GM21529 (cell line): ENCODE measurements at regions not wholly inside any gene's neighbourhood (a gene's known extent, or its start where the extent isn't known, plus 50 kb on each side); places are given as distances from the start of the nearest gene placed in this dataset.
"Not testable (repeated sequence)": the region's sequence is repeated elsewhere in the genome, so short reads cannot be mapped to it uniquely, and the experiment has no call there.

Source experiments
- ATAC-seq: cut with Tn5 transposase; IDR thresholded peaks from one replicate; pipeline ENCODE4 v1.9.1; 2021; ENCODE audit not compliant: unreplicated experiment

DNA sequence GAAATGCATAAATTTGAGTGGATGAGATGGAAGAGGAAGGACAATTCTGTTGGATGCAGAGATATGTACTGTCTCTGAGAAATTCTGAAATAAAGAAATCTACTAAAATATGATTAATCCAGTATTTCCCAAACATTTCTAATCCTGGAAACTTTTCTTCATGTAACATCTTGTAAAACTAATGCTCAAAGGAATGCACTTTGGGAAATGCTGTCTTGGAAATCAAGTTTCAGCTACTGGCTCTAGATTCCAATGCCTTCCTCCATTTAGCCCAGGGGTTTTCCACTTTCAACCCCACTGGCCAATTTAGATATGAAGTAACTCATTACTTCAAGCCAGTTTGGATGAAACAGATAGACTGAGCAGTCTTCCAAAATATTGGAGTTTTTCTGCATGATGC, 355.1 kb downstream of the TXNL1 start:
- ATAC-seq, result no peak

DNA sequence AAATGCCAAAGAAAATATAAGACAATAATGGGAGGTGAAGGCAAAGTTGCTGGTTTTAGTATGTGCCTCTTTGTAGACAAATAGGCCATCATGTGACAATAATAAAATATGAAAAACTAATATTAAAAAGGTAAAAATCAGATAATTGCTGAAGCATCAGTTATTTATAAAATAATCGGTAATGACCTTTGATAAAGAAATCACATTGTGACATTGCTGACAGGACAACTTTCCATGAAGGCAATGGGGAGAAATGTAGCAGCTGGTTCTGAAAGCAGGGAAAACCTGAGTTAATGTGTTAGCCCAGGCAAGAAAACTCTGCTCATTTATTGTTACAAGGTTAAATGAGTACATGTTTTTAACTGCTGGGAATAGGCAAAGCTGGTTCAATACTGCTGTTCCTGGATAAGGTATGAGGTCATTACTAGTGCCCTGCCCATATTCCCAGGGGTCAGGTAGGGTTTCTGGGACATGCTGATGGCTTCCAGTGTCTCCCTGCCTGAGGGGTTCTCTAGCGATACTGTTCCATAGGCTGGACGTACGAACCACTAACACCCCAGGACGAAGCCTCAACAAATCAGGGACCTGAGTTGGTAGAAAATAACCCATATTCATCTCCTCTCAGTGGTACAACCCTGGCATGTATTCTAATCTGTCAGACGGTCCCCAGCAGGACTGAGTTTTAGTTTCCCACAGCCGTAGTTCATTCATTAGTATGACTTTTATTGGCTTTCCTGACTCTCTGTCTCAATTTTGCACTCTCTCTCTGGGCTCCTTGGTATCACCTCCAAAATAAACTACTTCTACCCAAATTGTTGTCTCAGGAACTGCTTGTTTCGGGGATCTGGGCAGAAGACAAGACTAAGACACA, 355.9 kb downstream of the TXNL1 start:
- no peak for ATAC-seq

DNA sequence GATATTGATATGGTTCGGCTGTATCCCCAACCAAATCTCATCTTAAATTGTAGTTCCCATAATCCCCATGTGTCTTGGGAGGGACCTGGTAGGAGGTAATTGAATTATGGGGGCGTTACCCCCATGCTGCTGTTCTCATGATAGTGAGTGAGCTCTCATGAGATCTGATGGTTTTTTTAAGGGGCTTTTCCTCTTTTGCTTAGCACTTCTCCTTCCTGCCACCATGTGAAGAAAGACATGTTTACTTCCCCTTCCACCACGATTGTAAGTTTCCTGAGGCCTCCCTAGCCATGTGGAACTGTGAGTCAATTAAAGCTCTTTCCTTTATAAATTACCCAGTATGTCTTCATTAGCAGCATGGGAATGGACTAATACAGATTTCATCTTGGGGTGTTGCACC, 358.6 kb downstream of the TXNL1 start:
- not testable (repeated sequence) for ATAC-seq

DNA sequence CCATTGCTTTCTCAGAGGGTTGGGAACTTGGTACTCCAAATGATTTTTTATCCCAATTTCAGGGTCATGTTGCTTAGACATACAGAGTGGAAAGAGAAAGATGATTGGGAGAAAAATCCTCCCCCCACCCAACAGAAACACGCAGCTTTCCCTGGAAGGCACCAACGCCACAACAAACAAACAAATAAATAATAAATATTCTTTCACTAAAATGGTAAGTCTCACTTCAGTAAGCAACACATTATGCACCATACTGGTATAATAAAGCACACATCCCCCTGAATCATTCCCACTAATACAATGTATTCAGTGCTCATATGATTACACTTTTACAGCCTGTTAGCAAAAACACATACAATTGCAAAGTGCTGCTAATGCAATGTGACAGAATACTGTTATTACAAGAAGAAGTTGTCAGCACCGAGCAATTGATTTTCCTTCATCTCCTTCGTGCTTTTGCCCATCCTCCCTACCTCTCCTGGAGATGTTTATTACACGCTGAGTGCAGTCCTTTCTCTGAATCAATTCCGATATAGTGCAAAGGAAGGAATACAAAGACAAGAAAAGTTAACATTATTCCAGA, 359.9 kb downstream of the TXNL1 start:
- no peak for ATAC-seq

DNA sequence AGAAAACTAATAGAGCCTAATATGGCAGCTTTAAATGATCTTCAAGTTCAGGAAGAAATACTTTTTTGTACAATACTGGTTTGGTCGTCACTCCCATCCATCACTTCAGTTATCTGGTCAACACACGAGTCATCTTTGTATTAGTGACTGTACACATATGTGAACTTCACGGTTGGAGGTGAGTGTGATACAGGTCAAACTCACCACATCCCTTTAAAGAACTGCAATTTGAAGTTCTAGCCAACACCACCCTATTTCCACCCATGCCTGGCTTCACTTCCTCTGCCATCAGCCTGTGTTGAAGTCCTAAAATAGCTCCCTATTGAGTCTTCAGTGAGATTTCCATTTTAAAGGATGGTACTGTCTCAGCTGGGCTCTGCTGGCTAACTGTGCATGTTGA, 361.9 kb downstream of the TXNL1 start:
- no peak for ATAC-seq

DNA sequence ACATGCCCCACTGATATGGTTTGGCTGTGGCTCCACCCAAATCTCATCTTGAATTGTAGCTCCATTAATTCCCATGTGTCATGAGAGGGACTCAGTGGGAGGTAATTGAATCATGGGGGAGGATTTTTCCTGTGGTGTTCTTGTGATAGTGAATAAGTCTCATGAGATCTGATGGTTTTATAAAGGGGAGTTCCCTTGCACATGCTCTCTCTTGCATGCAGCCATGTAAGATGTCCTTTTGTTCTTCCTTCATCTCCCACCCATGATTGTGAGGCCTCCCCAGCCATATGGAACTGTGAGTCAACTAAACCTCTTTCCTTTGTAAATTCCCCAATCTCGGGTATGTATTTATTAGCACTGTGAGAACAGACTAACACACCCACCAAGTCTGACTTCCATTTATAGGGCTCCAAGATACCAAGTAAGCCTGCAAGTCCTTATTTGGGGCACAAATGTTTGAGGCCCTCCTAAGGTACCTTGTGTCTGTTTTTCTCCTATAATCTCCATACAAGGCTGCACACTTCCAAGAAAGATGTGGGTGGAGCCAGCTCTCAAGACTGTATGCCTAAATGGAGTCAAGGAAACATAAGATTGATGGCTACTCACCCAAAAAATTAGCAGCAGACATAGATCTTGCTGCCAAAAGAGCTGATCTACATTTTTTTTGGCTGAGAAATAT, 364.7 kb downstream of the TXNL1 start:
- ATAC-seq, result no peak

DNA sequence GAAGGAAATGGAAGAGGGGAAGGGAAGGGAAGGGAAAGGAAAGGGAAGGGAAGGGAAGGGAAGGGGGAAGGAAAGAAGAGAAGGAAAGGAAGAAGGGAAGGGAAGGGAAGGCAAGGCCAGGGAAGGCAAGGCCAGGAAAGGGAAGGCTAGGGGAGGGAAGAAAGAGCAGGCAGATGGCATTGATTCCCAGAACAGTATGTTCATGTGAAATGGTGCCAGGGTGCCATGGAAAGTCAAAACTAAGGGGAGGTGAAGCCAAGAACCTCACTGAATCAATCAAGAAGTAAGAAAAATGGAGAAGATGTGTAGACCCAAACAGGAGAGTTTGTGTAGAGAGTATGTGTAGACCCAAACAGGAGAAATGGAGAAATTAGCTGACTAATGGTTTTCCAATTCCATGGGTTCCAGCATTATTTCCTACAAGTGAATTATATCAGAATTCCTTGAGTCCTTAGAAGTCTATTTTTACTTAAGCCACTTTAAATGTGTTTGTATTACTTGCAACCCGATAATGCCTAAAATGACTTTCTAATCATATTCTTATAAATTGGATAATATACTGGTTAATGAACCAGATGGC, 367.6 kb downstream of the TXNL1 start:
- no peak for ATAC-seq

DNA sequence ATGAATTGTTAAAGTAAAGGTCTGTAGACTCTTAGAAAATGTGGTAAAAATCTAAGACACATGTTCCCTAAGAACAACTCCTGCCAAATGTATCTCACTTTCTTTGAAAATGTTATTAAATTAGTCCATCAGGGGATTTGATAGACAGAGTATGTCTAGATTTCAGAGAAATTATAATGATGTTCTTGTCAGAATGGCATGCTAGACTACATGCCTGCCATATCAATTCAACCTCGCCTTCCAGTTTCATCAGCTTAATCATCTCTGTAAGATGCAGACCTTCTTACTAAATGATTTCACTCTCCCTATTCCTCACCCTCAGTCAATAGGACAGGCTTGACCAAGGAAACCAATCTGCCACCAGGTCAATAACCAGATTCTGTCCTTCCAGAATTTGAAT, 368.4 kb downstream of the TXNL1 start:
- no peak for ATAC-seq

DNA sequence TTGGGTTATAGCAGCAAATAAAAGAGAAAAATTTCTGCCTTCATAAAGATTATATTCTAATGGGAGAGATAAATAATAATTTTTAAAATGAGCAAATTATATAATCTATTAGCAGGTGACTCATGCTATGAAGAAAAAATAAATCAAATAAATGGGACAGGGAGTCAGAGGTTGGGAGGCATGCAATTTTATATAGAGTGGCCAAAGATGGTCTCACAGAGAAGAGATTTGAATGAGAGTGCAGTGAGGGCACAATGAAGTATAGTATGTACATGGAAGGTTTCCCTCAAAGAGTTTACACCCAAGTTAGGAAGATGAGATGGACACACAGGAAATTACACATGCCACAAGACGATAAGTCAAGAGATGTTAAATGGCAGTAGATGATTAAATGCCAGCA, 369.4 kb downstream of the TXNL1 start:
- no peak for ATAC-seq

DNA sequence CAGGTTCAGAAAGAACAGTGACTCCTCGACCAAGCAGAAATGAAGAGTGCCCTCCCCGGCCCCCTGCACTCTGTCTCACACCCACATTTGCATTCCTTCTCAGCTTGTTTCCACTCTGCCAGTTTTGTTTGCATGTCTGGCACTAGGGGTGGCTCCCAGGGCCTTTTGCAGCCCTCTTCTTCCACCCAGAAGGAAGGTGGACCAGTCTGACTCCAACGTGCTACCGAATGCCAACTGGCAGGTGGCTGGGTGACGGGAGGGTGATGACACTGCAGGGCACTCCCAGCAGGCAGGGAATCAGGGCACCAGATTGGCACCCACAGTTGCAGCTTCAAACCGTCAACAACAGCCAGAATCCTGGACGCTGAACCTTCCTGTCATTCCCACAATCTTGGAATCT, 371.1 kb downstream of the TXNL1 start:
- no peak for ATAC-seq

DNA sequence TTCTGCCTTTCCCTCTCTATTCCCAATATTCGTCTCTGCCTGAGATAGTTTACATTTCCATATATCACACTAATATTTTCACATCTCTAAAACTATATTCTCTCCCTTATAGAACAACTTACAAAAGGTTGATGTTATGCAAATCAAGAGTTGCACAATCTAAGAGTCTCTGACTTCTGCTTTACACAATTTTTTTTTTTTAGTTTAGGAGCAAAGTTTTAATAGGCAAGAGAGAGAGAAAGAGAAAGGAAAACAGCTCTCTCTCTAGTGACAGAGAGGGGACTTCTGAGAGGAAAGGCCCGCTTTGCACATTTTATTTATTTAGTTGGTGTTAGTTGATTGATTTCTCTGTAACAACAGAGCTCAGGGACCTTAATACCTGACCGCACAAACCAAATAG, 380.2 kb downstream of the TXNL1 start:
- no peak for ATAC-seq

DNA sequence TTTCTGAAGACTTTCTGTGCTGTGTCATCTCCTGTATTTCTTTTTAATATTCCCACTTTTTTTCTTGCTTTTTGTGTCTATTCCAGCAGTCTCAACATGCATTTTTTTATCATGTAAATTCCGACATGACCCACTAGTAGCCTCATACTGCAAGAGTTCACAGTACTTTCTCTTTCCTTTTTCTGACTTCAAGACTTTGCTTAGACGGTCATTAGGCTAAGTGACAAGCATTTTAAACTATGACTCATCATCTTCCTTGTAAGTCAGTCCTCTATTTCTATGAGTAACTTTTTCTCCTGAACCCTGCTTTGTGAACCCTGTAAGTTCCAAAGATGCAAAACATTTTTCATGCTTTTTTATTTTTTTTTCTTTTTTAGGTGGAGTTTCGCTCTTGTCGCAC, 381.2 kb downstream of the TXNL1 start:
- ATAC-seq, result peak; percentile 97

DNA sequence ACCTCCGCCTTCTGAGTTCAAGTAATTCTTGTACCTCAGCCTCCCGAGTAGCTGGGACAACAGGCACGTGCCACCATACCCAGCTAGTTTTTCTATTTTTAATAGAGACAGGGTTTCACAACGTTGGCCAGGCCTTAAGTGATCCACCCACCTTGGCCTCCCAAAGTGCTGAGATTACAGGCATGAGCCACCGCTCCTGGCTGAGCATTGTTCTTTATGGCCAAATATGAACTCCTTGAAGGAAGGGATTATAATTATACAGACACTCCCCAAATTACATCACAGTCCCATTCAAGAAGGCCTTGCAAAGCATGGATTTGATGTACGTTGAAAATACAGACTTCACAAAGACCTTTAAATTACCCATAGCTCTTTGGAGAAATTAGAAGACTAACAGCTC, 381.7 kb downstream of the TXNL1 start:
- ATAC-seq, result no peak

DNA sequence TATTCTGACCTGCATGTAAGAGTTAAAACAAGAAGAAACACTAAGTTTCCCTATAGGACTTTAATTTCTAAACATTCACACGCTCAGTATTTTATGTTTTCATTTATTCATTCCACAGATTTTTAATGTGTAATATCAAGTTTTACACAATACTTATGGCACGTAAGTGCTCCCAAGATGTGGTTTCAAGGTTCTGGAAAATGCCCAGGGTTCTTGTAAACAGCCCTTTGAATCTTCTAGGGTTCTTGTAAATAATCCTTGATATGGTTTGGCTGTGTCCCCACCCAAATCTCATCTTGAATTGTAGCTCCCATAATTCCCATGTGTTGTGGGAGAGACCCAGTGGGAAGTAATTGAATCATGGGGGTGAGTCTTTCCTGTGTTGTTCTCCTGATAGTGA, 383.0 kb downstream of the TXNL1 start:
- ATAC-seq, result no peak

DNA sequence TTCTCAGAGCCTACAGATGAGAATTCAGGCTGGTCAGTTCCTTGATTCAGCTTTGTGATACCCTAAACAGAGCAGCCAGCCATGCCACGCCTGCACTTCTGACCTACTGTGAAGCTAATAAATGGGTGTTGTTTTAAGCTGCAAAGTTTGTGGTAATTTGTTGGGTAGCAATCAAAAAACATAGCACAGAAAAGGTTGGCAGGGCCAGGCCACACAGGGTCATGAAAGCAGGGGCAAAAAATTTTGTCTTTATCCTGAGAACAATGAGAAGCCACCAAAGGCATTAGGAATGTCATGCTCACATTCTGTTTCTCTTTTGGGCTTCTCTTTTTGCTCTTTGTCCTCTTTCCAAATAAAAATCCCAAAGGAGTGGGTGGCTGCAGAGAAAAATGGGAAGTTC, 385.9 kb downstream of the TXNL1 start:
- no peak for ATAC-seq

DNA sequence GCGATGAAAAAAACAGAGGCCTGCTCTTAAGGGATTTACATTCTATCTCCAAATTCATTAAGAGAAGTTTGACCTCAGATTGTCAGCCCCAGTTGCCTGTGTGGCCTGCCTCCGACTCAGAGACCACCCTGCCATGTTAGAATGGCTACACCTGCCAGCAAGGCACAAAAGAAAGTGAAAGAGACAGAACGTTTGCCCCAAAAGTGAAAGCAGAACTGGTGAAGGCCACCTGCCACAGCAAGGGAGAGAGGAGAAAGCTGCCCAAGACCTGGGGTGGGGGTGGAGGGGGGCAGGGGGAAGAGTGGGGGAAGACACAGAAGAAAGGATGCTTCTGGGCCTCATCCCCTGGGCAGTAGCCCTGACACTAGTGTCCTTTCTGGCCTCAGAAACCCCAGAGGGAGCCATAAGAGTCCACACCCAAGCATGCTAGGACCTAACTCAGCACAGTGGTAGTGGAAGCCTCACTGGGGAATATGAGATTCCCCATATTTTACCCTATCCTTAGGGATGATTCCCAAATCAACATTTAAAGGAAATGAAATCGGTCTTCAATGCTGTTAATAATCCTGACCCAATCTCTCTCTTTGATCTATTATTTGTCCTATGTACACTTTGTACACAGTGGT, 389.7 kb downstream of the TXNL1 start:
- peak; percentile 99 for ATAC-seq

DNA sequence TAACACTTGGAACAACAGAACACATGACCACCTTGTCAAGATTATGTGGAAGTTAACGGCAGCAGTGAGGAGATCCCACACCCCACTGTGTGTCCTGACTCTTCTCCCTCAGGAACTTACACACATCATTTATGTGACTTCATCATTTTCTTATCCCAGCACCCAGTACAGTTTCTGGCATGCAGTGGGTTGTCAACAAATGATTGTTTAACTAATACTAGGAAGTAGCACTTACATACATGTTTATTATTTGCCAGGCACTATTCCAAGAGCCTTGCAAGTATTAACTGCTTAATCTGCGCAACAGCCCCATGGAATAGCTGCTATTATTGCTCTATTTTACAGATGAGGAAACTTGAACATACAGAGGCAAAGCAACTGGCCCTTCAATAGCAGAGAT, 391.5 kb downstream of the TXNL1 start:
- ATAC-seq, result no peak

DNA sequence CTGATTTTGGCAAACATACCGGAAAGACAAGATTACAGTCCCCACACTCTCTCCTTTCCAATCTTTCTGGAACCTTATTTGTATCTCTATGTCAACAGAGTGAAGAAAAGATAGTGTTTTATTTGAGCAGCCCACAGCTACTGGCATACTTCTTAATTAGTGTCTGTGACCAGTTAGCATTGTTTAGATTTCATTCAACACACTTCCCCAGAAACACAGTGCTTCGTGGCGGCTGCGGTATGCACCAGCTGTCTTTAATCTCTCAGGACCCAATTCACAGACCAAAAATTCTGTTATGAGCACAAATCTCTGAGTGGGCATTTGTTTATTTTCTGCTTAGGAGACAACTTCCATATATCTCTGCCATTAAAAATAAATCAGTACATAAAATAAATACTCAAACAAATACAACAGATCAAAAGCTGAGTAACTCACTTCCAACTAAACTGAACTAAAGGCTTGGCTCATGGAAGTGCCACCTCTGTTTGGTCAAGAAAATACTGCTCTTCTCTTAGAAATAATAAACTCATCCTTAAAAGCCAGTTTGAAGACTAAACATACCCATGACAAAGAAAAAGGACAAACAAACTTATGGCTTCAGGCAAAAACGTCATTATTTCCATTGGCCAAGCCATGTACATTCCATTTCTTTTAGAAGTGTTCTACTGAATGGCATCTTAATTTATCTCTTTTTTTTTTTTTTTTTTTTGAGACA, 392.4 kb downstream of the TXNL1 start:
- no peak for ATAC-seq

DNA sequence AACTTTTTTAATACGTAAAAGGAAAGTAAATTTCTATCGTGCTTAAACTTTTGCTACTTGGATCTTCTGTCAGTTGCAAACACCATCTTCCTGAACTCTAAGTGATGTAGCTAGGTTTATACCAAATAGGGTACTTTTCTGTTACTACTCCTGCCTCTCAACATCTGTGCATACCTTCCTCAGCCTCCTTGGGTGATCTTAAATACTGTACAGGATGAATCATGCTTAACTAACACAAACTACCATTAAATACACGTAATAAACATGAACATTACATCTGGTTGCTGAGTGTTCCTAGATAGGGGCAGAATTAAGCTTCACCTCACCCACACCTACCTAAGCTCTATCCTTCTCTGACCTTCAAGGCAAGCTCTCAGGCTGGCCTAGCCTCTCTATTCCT, 398.0 kb downstream of the TXNL1 start:
- no peak for ATAC-seq

DNA sequence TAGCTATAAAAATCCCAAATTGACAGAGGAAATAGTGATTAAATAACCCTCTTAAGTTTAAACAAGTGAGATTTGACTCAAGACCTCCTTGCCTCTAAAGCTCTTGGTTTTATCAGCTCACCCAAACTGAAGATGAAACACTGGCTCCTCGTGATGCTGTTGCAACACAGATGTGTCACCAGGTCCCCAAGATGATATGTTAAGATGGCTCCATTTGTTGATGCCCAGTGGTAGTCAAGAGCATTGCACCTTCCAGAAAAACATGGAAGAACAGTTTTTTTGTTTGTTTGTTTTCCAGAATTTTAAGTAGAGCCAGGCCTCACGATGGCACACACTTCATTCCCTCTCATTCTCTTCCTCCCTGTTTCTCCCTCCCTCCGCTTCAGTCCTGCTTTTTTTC, 399.8 kb downstream of the TXNL1 start:
- ATAC-seq, result no peak

DNA sequence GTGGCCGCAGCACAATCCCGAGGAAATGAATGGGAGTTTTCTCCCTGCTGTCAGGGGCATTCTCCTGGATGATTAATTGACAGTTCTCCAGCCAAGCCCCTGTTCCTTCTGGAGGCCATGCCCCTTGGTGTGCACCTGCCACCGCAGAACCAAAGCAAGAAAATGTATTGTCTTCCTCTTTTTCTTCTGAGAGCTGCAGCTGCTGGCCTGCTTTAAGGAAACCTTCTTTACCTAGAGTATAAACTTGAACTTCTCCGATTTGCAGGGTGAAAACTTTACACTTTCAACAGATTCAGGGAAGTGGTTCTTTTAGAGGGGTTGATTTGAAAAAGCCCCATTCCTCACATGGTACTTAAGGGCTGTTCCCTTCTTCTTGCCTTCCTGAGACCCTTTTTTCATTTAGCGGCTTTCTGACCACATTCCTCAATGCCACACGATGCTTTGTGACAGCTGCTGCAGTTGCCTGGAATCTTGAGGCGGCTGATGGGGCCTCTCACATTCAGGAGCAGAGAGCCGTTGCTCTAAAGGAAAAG, 402.8 kb downstream of the TXNL1 start:
- ATAC-seq, result peak; percentile 88
